Smooth muscle cell (in vitro differentiated cells): ENCODE measurements at regions not wholly inside any gene's neighbourhood (a gene's known extent, or its start where the extent isn't known, plus 50 kb on each side); places are given as distances from the start of the nearest gene placed in this dataset.

Source experiments
- DNase-seq: peaks from one replicate; lab custom pipeline; 2025; ENCODE audit not compliant: unreplicated experiment; lab: John Stamatoyannopoulos, UW
- H2AFZ ChIP-seq: fragments of 200-600 bp; sonication (generic); 2 replicates; pipeline ENCODE4 v1.6.0; 2016; ENCODE audit warnings: antibody characterized with exemption, low read depth, mild to moderate bottlenecking
- H3F3A ChIP-seq: fragments of 200-600 bp; sonication (generic); 2 replicates; pipeline ENCODE4 v1.6.0; 2017; ENCODE audit warnings: antibody characterized with exemption, low read depth
- H3K27ac ChIP-seq: fragments of 200-600 bp; sonication (generic); 2 replicates; pipeline ENCODE4 v1.5.1; 2016; ENCODE audit warnings: low read depth, mild to moderate bottlenecking
- H3K27me3 ChIP-seq: fragments of 200-600 bp; sonication (generic); 2 replicates; pipeline ENCODE4 v1.6.1; 2016; ENCODE audit warnings: low read depth, mild to moderate bottlenecking
- H3K36me3 ChIP-seq: fragments of 200-600 bp; sonication (generic); 2 replicates; pipeline ENCODE4 v1.5.1; 2016; ENCODE audit warnings: low read depth
- H3K4me1 ChIP-seq: fragments of 200-600 bp; sonication (generic); 2 replicates; pipeline ENCODE4 v1.5.1; 2016; ENCODE audit warnings: low read depth
- H3K4me2 ChIP-seq: fragments of 200-600 bp; sonication (generic); 2 replicates; pipeline ENCODE4 v1.6.0; 2016; ENCODE audit warnings: mild to moderate bottlenecking
- H3K4me3 ChIP-seq: fragments of 200-600 bp; sonication (generic); 2 replicates; pipeline ENCODE4 v1.5.1; 2016; ENCODE audit warnings: mild to moderate bottlenecking
- H3K79me2 ChIP-seq: fragments of 200-600 bp; sonication (generic); 2 replicates; pipeline ENCODE4 v1.6.0; 2016; ENCODE audit warnings: low read depth, mild to moderate bottlenecking
- H3K9ac ChIP-seq: fragments of 200-600 bp; sonication (generic); 2 replicates; pipeline ENCODE4 v1.6.0; 2016; ENCODE audit warnings: low read depth
- H3K9me3 ChIP-seq: fragments of 200-600 bp; sonication (generic); replicated peaks from 2 replicates; pipeline ENCODE4 v1.5.1; 2016; ENCODE audit warnings: low read depth
- H4K20me1 ChIP-seq: fragments of 200-600 bp; sonication (generic); 2 replicates; pipeline ENCODE4 v1.6.0; 2016; ENCODE audit warnings: low read depth
- WGBS: methylation state at CpG from one replicate; pipeline ENCODE4 v1.1.7; 2016; ENCODE audit warnings: low lambda C conversion rate; 5-methylcytosine and 5-hydroxymethylcytosine counted together
- TF ChIP-seq, protein P1 (sequence below): fragments of 200-600 bp; sonication (generic); IDR thresholded peaks from 2 replicates; pipeline ENCODE4 v1.5.1; 2017; ENCODE audit warnings: borderline replicate concordance, mild to moderate bottlenecking, antibody characterized with exemption; ENCODE audit not compliant: insufficient read depth, poor library complexity, severe bottlenecking

DNA sequence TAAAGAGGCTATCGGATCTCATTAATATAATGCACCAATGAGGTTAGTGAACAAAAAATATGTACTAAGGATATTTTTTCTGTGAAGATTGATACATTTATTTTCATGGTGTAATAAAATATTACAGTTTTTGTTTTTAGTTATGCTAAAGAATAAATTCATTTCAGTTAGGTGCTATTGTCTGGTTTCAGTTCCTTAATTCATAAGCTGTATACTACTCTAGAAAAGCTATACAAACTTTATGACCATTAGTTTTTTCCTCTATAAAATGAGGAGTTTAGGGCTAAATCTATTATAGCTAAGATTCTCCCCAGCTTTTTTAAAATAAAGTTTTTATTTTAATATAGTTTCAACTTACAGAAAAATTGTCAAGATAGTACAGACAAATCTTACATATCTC is 1311.7 kb upstream of the NXPH2 start:
- Histone ChIP-seq H4K20me1 (no peaks in the 10 kb centered on the region), H3K27ac (no peak overlapping the region), H3K9me3 (no peaks in the 10 kb centered on the region), H3K4me3 (no peak overlapping the region), H3K36me3 (no peaks in the 10 kb centered on the region), H3F3A (no peaks in the 10 kb centered on the region), H3K27me3 (no peaks in the 10 kb centered on the region), H3K9ac (no peak overlapping the region), H2AFZ (no peak overlapping the region), H3K4me1 (no peaks in the 10 kb centered on the region), H3K79me2 (no peaks in the 10 kb centered on the region), H3K4me2 (no peak overlapping the region)
- 93% methylated on average over 1 of the region's 1 CpG for WGBS
- DNase-seq, result no peak
- TF ChIP-seq, protein P1, sequence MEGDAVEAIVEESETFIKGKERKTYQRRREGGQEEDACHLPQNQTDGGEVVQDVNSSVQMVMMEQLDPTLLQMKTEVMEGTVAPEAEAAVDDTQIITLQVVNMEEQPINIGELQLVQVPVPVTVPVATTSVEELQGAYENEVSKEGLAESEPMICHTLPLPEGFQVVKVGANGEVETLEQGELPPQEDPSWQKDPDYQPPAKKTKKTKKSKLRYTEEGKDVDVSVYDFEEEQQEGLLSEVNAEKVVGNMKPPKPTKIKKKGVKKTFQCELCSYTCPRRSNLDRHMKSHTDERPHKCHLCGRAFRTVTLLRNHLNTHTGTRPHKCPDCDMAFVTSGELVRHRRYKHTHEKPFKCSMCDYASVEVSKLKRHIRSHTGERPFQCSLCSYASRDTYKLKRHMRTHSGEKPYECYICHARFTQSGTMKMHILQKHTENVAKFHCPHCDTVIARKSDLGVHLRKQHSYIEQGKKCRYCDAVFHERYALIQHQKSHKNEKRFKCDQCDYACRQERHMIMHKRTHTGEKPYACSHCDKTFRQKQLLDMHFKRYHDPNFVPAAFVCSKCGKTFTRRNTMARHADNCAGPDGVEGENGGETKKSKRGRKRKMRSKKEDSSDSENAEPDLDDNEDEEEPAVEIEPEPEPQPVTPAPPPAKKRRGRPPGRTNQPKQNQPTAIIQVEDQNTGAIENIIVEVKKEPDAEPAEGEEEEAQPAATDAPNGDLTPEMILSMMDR, result no peak

DNA sequence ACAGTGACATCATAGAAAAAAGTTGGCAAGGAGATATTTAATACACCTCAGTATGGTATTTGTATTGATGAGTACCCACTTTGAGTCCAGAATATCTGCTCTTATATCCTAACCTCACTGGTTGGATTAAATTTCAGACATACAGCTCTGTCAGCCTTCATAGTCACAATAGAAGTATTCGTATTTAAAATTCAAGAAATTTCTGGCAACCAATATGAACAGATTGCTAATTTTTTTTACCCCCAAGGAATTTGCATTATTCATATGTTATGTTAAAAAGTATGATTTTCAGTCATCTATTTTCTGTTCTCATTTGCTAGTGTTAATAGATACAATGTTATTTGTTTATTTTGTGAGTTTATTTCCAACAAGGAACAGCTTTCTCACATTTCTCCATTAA is 1306.8 kb upstream of the NXPH2 start:
- no peak overlapping the region for H2AFZ ChIP-seq
- TF ChIP-seq, protein P1, result no peak
- no peaks in the 10 kb centered on the region for H3K27me3 ChIP-seq

DNA sequence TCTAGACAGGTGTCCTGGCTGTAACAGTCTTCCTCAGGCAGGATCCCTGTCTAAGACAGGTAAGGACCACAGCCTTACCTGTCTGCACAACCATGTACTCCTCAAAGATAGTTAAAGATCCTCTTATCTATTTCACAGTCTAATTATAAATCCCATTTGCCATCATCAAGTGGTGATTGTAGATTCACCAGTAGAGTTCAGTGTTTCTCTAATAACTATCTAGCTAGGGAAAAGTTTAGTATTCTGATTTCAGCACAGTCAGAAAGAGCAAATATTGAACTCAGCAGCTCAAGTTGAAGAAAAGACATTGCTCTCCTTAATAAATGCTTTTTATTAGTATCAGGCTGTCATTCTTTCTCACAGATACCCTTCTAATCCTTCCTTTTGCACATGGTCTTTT is 1305.5 kb upstream of the NXPH2 start:
- no peaks in the 10 kb centered on the region for H3K36me3 ChIP-seq
- no peak overlapping the region for H3K4me3 ChIP-seq
- H3K79me2 ChIP-seq, result no peaks in the 10 kb centered on the region
- no peaks in the 10 kb centered on the region for H3K9me3 ChIP-seq
- no peaks in the 10 kb centered on the region for H4K20me1 ChIP-seq
- no peak overlapping the region for H2AFZ ChIP-seq
- DNase-seq, result no peak
- H3K4me2 ChIP-seq, result no peak overlapping the region
- H3K27me3 ChIP-seq, result no peaks in the 10 kb centered on the region
- TF ChIP-seq, protein P1, result peak; percentile 22
- no peaks in the 10 kb centered on the region for H3K4me1 ChIP-seq
- no peaks in the 10 kb centered on the region for H3F3A ChIP-seq
- no peak overlapping the region for H3K27ac ChIP-seq
- H3K9ac ChIP-seq, result no peak overlapping the region

More for the DNA sequence above, 1306.8 kb upstream of the NXPH2 start:
- Histone ChIP-seq H3K9ac (no peak overlapping the region), H3F3A (no peaks in the 10 kb centered on the region), H3K79me2 (no peaks in the 10 kb centered on the region), H3K4me3 (no peak overlapping the region), H3K9me3 (no peaks in the 10 kb centered on the region), H3K36me3 (no peaks in the 10 kb centered on the region), H4K20me1 (no peaks in the 10 kb centered on the region), H3K4me1 (no peaks in the 10 kb centered on the region), H3K27ac (no peak overlapping the region), H3K4me2 (no peak overlapping the region)
- no peak for DNase-seq
- 84% methylated on average over 1 of the region's 1 CpG for WGBS

DNA sequence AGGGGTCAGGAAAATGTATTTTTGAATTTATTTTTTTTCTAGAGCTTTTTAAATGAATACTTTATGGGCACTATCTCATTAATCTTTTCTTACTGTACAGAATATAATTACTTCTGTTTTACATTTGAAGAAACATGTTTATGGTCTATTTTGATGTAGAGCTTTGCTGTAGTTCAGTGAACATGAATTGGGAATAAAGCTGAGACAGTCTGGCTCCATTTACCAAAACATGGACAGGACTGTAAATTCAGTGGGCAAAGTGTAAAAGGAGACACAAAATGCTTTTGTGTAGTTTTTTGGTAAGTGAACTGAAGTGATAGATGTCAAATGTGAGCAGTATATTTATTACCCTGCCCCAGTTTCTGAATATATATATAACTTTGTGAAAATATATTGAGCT is 1298.8 kb upstream of the NXPH2 start:
- no peaks in the 10 kb centered on the region for H3K36me3 ChIP-seq
- TF ChIP-seq, protein P1, result no peak
- H3K4me2 ChIP-seq, result no peak overlapping the region
- no peak for DNase-seq
- no peaks in the 10 kb centered on the region for H3K27me3 ChIP-seq
- H3K79me2 ChIP-seq, result no peaks in the 10 kb centered on the region
- H3F3A ChIP-seq, result no peaks in the 10 kb centered on the region
- H3K4me3 ChIP-seq, result no peak overlapping the region
- no peaks in the 10 kb centered on the region for H3K4me1 ChIP-seq
- no peaks in the 10 kb centered on the region for H4K20me1 ChIP-seq
- no peak overlapping the region for H2AFZ ChIP-seq
- H3K27ac ChIP-seq, result no peak overlapping the region
- H3K9me3 ChIP-seq, result no peaks in the 10 kb centered on the region
- H3K9ac ChIP-seq, result no peak overlapping the region
